Eye (tissue), 1 donor: ENCODE measurements at regions not wholly inside any gene's neighbourhood (a gene's known extent, or its start where the extent isn't known, plus 50 kb on each side); places are given as distances from the start of the nearest gene placed in this dataset.
"Not testable (repeated sequence)": the region's sequence is repeated elsewhere in the genome, so short reads cannot be mapped to it uniquely, and the experiment has no call there.

Experiments
- DNase-seq: peaks from one replicate; pipeline ENCODE4 v3.0.0-alpha.2; 2015

DNA sequence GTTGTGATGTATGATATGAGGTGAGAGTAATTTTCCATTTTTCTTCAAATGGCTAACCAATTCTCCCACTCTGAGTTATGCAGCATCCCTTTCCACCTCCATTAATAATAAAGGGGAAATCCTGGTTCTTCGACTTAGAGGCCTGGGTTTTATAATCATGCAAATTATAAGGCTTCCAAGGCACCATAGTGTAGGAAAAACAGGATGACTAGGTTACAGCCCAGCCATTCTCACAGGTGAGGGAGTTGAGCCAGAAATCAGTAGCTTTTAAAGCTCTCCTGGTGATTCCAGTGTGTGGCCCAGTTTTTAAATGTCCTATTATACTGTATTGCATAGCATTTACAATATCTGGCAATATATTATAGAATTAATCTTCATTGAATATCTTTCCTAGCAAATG lies 203.1 kb downstream of the ARHGEF9 start:
- no peak for DNase-seq

DNA sequence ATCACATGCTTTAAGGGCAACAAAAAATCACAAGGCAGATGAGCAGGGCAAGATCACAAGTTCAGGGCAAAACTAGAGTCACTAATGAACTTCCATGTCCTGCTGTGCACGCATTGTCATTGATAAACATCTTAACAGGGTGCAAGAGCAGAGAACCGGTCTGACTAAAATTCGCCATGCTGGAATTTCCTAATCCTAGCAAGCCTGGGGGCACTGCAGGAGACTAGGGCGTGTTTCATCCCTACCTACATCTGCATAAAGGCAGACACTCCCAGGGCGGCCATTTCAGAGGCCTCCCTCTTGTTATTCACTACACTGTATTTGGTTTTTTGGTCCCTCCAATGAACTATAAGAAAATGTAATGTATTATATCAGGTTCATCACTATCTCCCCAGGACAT lies 203.6 kb downstream of the ARHGEF9 start:
- DNase-seq, result no peak

DNA sequence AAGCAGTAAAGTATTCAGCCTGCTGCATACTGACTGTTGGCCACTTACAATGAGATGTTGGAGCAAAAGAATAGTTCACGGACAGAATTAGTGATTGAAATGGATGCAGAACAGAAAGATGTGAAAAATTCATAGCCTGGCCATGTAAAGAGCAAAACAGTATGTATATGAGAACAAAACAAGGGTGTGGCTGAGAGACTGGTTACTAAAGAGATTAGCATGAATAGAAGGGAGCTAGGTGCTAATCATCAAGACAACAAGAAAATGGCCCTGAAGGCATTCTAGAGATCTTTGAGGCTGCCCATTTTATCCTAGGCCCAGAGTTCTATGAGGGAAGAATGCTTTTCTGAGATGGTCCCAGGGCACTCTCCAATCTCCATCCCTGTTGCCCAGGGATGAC lies 208.5 kb downstream of the ARHGEF9 start:
- DNase-seq, result no peak

DNA sequence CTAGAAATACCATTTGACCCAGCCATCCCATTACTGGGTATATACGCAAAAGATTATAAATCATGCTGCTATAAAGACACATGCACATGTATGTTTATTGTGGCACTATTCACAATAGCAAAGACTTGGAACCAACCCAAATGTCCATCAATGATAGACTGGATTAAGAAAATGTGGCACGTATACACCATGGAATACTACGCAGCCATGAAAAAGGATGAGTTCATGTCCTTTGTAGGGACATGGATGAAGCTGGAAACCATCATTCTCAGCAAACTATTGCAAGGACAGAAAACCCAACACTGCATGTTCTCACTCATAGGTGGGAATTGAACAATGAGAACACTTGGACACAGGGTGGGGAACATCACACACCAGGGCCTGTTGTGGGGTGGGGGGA lies 209.3 kb downstream of the ARHGEF9 start:
- DNase-seq, result not testable (repeated sequence)

- DNase-seq, result no peak
Observed at GRCh38 chrX:63566856-63567255, 215.7 kb upstream of the SPIN4 start.

- peak; percentile 42 for DNase-seq
Observed at GRCh38 chrX:63561425-63561824, 210.3 kb upstream of the SPIN4 start.

DNA sequence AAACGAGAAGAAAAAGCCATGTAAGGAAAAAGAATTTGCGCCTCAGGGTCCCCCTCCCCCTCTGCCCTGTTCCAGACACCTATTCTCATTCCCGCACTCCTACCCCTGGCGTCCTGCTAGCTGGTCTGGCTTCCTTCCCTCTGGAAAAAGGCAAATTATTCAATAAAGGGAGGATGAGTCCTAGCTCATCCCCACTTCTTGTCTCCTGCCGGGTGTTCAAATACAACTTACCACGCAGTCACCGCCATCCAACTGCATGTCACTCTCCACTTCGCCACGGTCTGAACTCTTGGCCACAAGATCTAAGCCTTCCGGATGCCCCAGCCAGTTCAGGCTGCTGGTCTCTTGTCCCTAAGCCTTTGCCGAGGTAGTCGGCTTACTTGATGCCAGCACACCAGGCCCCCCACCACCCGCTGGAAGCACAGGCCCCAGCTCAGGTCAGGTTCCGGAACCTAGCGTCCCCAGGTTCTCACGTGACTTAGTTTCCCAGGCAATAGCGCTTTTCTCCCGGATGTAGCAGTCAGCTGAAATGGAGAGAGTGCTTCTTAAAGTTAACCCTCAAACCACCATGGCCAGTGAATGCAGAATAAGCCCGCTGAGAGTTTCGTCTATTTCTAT lies 209.6 kb upstream of the SPIN4 start:
- peak; percentile 88 for DNase-seq

GRCh38 chrX:63551856-63552255 lies 200.7 kb upstream of the SPIN4 start:
- no peak for DNase-seq

DNA sequence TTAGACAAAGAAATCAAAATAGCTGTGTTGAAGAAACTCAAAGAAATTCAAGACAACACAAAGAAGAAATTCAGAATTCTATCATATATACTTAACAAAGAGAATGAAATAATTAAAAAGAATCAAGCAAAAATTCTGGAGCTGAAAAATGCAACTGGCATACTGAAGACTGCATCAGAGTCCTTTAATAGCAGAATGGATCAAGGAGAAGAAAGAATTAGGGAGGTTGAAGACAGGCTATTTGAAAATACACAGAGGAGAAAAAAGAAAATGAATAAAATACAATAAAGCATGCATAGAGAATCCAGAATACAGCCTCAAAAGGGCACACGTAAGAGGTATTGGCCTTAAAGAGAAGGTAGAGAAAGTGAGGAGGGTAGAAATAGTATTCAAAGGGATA lies 179.5 kb upstream of the SPIN4 start:
- no peak for DNase-seq

- DNase-seq, result no peak
Observed at GRCh38 chrX:63529961-63530360, 178.8 kb upstream of the SPIN4 start.

DNA sequence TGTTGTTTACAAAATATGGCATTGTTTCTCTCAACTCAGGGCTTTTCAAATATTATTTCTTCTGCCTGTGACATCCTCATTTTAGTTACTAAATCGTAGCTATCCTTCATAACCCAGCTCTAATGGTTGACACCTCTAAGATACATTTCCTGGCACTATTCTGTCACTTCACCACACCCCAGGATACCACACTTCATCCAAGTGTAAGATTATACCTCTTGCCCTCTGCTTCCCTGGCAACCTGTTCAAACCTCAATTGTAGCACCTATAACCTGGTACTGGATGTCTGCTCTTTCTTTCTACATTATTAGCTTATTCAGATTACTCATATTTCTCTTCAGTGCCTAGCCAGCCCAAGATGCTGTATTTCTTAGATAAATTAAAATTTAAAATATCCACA lies 175.7 kb upstream of the SPIN4 start:
- DNase-seq, result no peak

GRCh38 chrX:63525491-63525890 lies 174.4 kb upstream of the SPIN4 start:
- DNase-seq, result no peak

DNA sequence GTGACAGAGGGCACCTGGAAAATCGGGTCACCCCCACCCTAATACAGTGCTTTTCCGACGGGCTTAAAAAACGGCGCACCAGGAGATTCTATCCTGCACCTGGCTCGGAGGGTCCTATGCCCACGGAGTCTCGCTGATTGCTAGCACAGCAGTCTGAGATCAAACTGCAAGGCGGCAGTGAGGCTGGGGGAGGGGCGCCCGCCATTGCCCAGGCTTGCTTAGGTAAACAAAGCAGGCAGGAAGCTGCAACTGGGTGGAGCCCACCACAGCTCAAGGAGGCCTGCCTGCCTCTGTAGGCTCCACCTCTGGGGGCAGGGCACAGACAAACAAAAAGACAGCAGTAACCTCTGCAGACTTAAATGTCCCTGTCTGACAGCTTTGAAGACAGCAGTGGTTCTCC lies 168.2 kb upstream of the SPIN4 start:
- DNase-seq, result not testable (repeated sequence)

- DNase-seq, result no peak
Observed at GRCh38 chrX:63514569-63515080, 163.5 kb upstream of the SPIN4 start.

GRCh38 chrX:63513825-63514568 lies 162.9 kb upstream of the SPIN4 start:
- peak; percentile 33 for DNase-seq

DNA sequence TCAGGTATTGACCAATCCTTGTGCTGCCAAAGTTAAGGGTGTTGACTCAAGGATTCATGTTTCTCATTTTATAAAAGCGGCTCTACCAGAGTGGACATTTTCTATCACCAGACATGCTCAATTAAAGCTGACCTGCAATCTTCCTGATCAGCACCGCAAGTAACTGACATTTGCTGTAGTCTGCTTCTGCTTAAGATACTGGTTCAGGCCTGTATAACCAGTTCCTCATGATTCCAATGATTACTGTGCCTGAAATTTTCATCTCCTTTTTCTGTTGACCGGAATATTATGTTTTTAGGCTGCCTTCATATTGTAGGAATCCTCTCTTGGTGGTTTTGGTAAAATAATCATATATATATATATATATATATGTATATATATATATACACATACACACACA lies 160.2 kb upstream of the SPIN4 start:
- DNase-seq, result no peak

GRCh38 chrX:63508668-63509067 lies 157.5 kb upstream of the SPIN4 start:
- DNase-seq, result no peak

DNA sequence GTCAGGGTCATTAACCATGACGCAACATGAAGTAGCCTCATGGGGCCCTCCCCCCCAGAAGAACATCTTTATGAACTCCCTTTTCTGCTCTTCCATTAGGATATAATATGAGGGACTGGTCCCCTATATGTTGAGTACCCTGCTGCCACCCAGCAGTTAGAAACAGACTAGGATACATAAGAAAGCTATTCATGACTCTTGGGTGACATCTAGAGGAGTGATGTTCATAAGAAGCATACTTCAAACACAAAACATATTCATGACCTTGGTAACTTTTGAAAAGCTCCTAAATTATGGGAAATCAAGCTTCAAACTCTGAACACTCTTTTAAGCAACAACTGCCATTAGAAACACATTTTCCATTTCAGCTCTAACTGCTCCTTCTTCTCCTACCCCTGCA lies 155.2 kb upstream of the SPIN4 start:
- DNase-seq, result peak; percentile 58

DNA sequence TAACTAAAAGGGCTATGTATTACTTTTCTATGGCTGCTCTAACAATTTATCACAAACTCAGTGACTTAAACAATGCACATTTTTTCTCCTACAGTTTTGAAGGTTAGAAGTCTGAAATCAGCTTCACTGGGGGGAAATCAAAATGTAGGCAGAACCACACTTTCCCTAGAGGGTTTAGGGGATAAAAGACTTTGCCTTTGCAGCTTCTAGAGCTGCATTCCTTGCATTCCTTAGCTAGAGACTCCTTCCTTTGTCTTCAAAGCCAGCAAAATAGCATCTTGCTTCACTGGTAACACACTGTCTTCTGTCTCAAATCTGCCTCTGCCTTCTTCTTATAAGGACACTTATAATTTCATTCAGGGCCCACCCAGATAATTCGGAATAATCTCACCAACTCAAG lies 152.4 kb upstream of the SPIN4 start:
- DNase-seq, result peak; percentile 37

- DNase-seq, result no peak
Observed at GRCh38 chrX:63488546-63489373, 137.6 kb upstream of the SPIN4 start.

DNA sequence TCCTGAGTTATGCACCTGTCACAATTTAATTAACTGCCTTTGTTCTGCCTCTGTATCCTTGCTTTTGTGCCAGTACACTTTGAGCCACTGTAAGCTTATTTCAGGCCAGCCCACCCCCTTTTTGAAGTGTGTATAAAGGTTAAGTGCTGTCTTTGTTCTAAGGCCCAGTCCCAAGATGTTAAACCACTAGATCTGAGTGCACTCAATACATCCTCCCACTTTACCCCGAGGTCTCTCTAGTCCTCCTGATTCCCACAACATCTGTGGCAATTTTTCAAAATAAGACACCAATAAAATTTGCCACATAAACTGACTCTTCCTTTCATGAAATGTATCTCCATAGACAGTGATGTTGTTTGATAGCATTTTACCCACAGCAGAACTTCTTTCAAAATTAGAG lies 124.1 kb upstream of the SPIN4 start:
- no peak for DNase-seq

GRCh38 chrX:63471004-63471403 lies 119.9 kb upstream of the SPIN4 start:
- DNase-seq, result no peak

DNA sequence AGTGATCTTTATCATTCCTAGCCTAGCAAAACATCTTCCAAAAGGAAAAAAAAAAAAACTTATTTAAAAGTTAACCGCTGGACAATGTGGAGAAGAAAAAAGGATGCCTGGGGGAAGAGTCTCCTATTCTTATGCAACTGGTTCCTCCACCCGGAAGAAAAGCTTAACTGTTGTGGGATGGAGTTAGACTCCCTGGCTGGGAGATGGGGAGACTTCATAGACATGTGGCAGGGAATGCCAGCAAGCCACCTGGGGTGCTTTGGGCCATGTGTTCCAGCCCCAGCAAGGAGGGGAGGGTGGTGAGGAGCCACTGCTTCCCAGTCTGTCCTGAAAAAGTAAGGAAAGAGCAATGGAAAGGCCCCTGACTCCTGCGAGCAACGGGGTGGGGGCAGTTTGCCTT lies 119.4 kb upstream of the SPIN4 start:
- DNase-seq, result no peak

- DNase-seq, result no peak
Observed at GRCh38 chrX:63466690-63467089, 115.6 kb upstream of the SPIN4 start.
